Inflammatory macrophage treated with lipopolysaccharide for 1 hour (primary cell): ENCODE measurements at regions not wholly inside any gene's neighbourhood (a gene's known extent, or its start where the extent isn't known, plus 50 kb on each side); places are given as distances from the start of the nearest gene placed in this dataset.
"Not testable (repeated sequence)": the region's sequence is repeated elsewhere in the genome, so short reads cannot be mapped to it uniquely, and the experiment has no call there.

ENCODE experiments used
- DNase-seq, 2 donors: peaks; one replicate each; pipeline ENCODE4 v3.0.0-alpha.2; 2020 to 2022

DNA sequence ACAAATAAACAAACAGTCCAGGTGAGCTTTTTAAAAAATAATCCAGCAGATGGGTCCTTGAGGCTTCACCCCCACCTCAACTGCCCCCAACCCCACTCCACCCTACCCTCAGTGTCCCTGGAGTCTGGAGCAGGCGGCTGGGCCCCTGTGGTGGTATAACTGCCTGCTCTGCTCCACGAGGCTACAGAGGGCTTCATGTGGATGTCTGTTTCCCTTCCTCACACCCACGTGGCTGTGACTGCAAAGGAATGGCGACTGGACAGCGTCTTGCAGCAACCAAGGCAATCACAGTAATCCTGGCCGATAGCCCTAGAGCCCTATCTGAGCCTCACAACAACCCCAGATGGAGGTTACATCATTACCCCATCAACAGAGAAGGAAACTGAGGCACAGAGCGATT is 76.5 kb downstream of the SLC2A10 start:
- no peak for DNase-seq

GRCh38 chr20:46786566-46786965 is 77.1 kb downstream of the SLC2A10 start:
- no peak for DNase-seq

- peak in 1 of 2 donors; percentile 2 for DNase-seq
These were observed 78.7 kb downstream of the SLC2A10 start for GRCh38 chr20:46787991-46788762.

DNA sequence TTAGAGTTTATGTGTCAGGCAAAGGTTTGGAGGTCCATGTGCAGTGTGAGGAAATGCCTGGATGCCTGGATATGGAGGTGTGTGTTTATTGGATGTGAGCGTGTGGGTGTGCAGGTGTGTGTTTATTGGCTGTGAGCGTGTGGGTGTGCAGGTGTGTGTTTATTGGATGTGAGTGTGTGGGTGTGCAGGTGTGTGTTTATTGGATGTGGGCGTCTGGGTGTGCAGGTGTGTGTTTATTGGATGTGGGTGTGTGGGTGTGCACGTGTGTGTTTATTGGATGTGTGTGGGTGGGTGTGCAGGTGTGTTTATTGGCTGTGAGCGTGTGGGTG is 79.3 kb downstream of the SLC2A10 start:
- DNase-seq = not testable (repeated sequence)

DNA sequence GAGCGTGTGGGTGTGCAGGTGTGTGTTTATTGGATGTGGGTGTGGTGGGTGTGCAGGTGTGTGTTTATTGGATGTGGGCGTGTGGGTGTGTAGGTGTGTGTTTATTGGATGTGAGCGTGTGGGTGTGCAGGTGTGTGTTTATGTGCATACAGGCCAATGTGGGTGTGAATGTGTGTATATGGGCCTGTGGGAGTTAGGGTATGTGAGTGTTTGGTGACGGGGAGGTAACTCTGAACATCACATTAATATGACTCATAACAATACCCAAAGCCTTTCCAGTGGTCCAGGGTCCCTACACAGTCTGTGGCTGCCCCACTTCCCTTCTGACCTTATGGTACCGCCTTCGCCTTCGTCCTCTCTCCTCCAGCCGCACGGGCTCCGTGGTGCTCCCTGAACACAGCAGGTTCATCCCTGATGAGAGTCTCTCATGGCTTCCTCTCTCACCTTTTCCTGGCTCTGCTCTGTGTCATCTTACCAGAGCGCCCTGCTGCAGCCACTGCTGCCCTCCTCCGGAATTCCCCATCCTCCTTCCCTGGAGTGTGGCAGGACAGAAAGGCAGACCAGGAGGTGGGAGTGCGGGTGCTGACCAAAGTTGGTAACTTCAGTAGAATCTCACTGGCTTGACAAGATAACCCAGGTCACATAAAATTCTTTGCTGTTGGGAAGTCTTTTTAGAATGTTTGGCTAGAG is 80.0 kb downstream of the SLC2A10 start:
- no peak for DNase-seq

GRCh38 chr20:46791722-46792416 is 82.4 kb downstream of the SLC2A10 start:
- no peak for DNase-seq

GRCh38 chr20:46797206-46797605 is 87.8 kb downstream of the SLC2A10 start:
- no peak for DNase-seq

DNA sequence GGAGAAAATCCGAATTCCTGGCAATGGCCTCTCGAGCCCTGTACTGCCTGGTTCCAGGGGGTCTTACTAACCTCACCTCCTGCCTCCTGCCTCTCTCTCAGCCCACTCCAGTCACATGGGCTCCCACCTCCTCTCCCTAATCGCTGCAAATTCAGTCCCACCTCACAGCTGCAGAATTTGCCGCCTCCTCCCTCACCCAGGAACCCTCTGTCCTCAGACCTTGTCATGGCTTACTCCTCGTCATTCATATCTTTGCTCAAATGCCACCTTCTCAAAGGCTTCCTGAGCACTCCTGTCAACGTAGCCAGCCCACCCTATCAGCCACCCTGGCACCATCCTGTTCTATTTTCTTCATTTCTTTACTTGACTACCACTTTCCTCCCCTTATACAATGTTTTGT is 89.0 kb downstream of the SLC2A10 start:
- no peak for DNase-seq

DNA sequence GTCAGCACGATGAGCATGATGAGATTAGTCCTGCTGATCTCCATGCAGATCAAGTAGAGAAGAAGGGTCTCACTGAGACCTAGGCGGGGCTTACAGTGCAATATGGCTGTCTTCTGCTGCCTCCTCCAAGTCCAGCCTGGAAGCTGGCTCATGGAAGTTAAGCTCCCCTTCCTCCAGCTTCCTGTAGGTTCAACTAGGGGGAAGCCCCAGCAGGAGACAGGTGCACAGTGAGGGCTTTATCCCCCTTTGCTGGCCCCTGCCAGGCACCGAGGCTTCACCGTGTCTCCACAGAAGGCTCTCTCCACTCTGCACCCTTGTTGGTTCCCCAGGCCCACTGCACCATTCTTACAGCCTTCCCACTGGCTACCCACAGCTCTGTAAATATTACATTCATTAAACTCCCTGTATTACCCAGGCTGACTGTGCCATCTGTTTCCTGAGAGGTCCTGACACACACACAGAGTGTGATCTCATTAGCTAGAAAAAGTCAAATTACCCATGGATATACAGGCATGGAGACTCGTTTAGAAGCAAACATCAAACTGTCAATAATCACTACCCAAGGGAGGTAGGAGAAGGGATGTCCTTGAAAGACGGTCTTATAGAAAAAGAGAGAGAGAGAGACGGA is 90.4 kb downstream of the SLC2A10 start:
- DNase-seq = no peak

DNA sequence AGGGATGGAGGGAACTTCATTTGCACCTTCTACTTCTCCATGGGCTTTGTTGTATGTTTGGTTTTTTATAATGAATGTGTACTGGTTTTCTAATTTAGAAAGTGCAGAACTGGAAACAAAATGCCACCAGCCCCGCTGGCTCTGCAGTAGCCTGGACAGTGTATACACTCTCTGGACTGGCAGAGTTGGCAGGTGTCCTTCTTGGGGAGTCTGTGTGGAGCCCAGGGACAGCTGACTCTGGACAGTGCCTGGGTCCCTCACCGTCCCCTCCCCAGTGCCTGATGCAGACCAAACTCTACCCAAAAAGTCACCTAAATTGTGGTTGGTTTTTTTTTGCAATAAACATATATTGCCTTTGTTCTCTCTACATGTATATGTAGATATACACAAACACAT is 91.0 kb downstream of the SLC2A10 start:
- DNase-seq = no peak

DNA sequence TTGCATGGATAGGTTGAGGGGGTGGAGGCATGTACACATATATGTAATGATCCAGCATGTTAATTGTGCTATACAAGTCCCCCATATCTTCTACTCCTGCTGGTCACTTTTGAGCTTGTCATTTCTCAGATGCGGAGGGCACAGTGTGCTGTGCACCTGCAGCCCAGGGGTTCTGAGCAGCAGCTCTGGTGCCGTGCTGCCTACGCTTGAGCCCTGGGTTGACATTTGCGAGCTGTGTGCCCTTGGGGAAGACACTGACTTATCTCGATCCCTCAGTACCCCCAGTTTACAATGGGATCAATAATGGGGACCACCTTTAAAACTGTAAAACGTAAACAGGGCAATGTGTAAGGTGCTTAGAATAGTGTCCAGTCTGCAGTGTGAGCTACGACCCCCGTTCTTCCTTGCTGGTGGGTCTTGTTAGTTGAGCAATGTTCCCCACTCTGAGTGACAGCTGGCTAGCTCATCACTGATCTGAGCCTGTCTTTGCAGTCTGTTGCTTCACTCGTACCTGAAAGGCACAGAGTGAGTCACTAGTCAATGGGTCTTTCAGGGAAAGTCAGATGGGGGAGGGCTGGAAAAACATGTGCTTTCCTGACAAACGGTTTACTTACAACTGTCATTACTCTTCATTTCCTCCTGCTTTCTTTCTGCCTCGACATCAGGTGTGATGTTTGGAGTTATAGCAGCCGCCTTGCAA is 91.7 kb downstream of the SLC2A10 start:
- DNase-seq = no peak

GRCh38 chr20:46802722-46803121 is 91.9 kb upstream of the EYA2 start:
- DNase-seq = no peak

DNA sequence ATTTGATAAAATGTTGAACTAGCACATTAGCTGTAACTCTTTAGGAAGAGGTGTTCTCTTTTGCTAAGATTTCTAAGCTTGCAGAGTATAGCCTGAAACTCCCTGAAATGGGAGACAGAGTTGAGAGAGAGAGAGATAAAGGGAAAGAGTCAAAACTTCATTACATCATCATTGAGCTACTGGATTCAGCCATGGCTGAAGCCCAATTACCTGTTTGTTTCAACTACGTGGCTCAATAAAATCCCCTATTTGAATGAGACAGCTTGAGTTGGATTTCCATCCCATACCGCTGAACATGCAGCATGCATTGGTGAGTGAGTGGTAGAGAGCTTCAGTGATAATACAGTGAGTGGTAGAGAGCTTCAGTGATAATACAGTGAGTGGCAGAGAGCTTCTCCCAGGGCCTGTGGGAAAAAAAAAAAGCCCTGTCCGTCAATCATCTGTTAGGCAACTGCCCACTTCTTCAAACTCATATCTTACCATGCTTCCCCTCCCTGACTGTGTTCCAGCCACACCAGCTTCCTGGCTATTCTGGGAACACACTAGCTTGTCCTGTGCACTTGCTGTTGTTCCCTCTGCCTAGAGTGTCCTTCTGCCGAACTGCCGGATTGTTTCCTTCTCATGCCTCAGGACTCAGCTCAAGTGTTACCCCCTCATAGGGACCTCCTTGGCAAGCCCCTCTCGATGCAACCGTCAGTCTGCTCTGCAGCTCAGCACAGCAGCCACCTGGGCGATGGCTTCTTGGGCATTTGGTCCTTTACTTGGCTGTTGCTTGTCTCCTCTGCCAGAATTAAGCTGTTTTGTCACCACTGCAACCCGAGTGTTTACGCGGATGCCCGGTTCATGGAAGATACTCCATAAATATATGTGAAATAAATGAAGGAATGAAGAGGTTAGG is 91.3 kb upstream of the EYA2 start:
- peak; percentile 16 to 23 for DNase-seq

DNA sequence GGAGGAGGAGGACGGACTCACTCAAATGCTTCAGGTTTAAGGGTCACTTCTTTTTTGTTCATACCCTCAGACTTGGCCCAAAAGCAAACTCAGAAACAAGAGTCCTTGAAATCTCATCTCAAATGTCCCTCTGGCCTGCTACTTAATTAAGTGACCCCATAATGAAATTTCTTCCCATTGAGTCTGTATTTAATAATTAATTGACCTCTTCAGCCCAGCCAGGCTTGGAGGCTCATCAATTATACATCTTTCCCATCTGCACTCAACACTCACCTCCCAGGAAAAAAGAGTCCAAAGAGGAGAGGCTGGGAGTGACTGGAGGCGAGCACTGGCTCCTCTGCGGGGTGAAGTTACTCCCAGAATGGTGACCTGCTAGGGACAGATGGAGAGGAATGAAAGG is 90.5 kb upstream of the EYA2 start:
- DNase-seq = no peak

DNA sequence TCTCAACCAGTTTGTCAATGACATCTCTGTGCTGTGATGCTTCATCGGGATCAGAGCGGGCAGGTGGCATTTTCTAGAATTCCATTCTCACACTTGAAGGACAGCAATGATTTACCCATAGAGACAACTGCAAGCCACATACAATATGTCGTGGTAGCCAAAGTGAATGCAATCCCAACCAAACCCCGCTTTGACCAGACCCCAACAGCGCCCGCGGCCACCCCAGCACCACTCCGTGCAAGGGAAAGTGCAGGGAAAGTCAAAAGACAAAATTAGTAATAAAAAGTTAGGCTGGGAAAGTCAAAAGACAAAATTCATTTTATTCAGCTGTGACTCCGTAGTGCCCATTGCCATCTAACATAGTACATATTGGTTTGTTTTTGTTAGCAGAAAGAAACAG is 88.8 kb upstream of the EYA2 start:
- DNase-seq = no peak

- no peak for DNase-seq
These were observed 86.6 kb upstream of the EYA2 start for GRCh38 chr20:46807998-46808397.

DNA sequence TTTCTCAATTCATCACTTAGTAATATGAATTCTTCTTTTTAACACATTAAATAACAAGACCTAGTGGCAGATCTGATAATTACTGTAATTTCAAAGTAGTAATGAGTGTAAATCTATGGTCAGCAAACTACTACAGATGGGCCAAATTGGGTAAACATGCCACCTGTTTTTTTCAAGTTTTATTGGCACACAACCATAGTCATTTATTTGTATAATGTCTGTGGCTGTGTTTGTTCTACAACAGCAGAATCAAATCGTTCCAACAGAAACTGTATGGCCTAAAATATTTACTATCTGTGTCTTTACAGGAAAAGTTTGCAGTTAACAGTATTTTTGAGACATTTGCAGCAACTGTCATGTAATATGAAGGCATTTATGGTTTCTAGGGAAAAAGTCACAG is 86.1 kb upstream of the EYA2 start:
- DNase-seq = no peak

DNA sequence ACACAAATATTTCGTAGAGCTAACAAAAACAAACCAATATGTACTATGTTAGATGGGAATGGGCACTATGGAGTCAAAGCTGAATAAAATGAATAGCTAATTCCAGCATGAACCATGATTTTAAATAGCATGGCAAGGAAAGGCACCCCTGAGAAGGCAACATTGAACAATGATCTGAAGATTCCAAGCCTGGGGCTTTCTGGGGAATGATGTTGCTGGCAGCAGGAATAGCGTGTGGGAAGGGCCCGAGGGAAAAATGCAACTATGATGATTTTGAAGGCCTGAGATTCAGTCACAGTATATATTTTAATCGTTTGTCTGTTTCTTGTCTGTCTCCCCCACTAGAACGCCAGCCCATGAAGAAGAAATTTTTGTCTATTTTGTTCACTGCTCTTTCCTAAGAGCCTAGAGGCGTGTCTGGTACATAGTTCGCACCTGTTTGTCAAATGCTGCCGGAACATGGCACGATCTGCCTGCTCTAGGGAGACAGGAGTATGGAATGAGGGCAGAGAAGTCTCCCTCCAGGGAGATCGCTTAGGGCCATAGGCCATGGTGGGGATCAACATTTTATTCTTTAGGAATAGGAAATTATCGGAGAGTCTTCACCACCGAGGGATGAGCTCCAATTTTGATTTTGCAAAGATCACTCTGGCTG is 84.8 kb upstream of the EYA2 start:
- DNase-seq = no peak

DNA sequence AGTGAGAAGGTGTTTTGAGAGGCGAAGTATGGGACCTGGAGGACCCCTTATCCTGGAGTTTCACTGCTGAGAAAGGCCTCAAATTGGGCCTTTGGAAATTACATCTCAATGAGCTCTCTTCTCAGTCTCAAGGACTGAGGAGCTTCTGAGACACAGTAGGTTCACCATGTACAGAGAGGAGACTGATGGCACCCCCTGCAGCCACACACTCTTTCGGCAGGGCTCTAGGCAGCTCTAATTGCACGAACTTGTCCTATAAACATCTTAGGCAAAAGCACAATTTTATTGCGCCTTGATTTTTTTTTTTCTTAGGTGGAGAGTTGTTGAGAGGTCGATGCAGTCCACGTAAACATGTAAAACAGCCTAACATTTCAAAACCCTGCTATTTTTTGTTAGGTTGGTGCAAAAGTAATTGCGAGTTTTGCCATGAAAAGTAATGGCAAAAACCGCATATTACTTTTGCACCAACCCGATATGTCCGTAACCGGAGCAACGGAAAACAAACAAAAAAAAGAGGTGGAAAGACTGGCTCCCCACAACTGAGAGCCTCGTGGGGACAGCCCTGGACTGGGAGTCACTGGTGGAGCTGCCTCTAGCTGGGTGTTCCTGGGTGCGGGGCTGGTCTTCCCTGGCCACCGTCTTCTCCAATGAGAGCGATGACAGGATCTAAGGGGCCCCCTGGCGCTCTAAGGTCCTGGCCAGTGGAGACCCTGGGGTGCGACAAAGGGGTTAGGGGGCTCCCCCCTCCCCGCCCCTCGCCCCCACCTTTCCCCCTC is 84.0 kb upstream of the EYA2 start:
- no peak for DNase-seq

GRCh38 chr20:46811224-46812084 is 83.2 kb upstream of the EYA2 start:
- DNase-seq = no peak
